K562 (cell line): ENCODE measurements at regions not wholly inside any gene's neighbourhood (a gene's known extent, or its start where the extent isn't known, plus 50 kb on each side); places are given as distances from the start of the nearest gene placed in this dataset.

Source experiments
- ATAC-seq: fragments of 200-7000 bp; cut with Tn5 transposase; 3 replicates; pipeline ENCODE4 v1.9.1; 2020; ENCODE audit warnings: moderate library complexity
- BruUV-seq: library from RNA; stranded (reverse); fragments of 400-500 nt; replicated peaks from 2 replicates; lab custom pipeline; 2021; lab: Mats Ljungman, UMichigan
- CTCF ChIA-PET: fragments of 300-600 bp; formaldehyde crosslinking; extraction: SDS; loops from one replicate; lab custom pipeline; 2021; ENCODE audit warnings: low intra/inter-chr PET ratio; lab: Yijun Ruan, JAX
- POLR2A ChIA-PET: fragments of 300-600, 350-650 bp; sonication (Branson Sonifier 250); formaldehyde crosslinking; extraction: SDS; loops from one replicate; lab custom pipeline; 2021; ENCODE audit warnings: antibody characterized with exemption, inconsistent platforms; lab: Yijun Ruan, JAX
- DNase-seq, 4 experiments: peaks; one replicate each; pipeline versions ENCODE4 v3.0.0 to v3.0.0-alpha.2; 2011 to 2018; ENCODE audit warnings: low spot score in 3 of 4, mixed read lengths in 3 of 4; ENCODE audit errors: extremely low read depth in 1 of 4
- FAIRE-seq: peaks from 2 replicates; lab custom pipeline; 2011; peaks lifted over from hg19 to GRCh38; lab: Jason Lieb, UNC
- H2AFZ ChIP-seq: 2 replicates; pipeline ENCODE4 v1.6.0; 2011; ENCODE audit warnings: low read depth, low read length, control low read depth, inconsistent platforms
- H3K27ac ChIP-seq: fragments of 200-600 bp; 3 replicates; pipeline ENCODE4 v1.8.0; 2011; ENCODE audit warnings: low read depth, mild to moderate bottlenecking, control low read depth, inconsistent platforms, low read length, moderate library complexity, mixed read lengths; ENCODE audit errors: extremely low read depth
- H3K27me3 ChIP-seq, 2 experiments: fragments of 300-600 bp in 1 of 2; 2 replicates in 1 of 2; 3 replicates in 1 of 2; pipeline versions ENCODE4 v1.6.0 to v1.8.0; 2011; ENCODE audit warnings: inconsistent platforms in 2 of 2, low read length in 2 of 2, mild to moderate bottlenecking in 1 of 2, mixed read lengths in 1 of 2, moderate library complexity in 1 of 2; ENCODE audit not compliant: control insufficient read depth in 2 of 2, insufficient read depth in 2 of 2
- H3K36me3 ChIP-seq: fragments of 300-600 bp; 3 replicates; pipeline ENCODE4 v1.8.0; 2011; ENCODE audit warnings: mild to moderate bottlenecking, low read length, inconsistent platforms; ENCODE audit not compliant: control insufficient read depth, insufficient read depth
- H3K4me1 ChIP-seq, 2 experiments: fragments of 200-600 bp in 1 of 2; replicated peaks in 1 of 2; 2 replicates in 1 of 2; 3 replicates in 1 of 2; pipeline versions ENCODE4 v1.5.1 to v1.8.0; 2011; ENCODE audit warnings: inconsistent platforms in 2 of 2, low read length in 2 of 2, mild to moderate bottlenecking in 1 of 2, mixed read lengths in 1 of 2, moderate library complexity in 1 of 2; ENCODE audit not compliant: control insufficient read depth in 2 of 2, insufficient read depth in 2 of 2
- H3K4me2 ChIP-seq: 2 replicates; pipeline ENCODE4 v1.6.1; 2011; ENCODE audit warnings: low read length, control low read depth, inconsistent platforms, mixed read lengths; ENCODE audit not compliant: insufficient read depth
- H3K4me3 ChIP-seq: fragments of 200-600 bp; sonication (generic), shearing (Covaris generic); 2 replicates; pipeline ENCODE4 v1.5.1; 2016; ENCODE audit warnings: control low read depth, inconsistent platforms
- H3K79me2 ChIP-seq: fragments of 200-600 bp; 3 replicates; pipeline ENCODE4 v1.8.0; 2011; ENCODE audit warnings: low read length, inconsistent platforms; ENCODE audit not compliant: control insufficient read depth, insufficient read depth
- H3K9ac ChIP-seq, 2 experiments: 2 replicates each; pipeline versions ENCODE4 v1.6.0 to v1.6.1; 2011; ENCODE audit warnings: low read depth in 2 of 2, low read length in 2 of 2, control low read depth in 1 of 2, inconsistent platforms in 1 of 2, mild to moderate bottlenecking in 1 of 2, mixed read lengths in 1 of 2; ENCODE audit not compliant: insufficient read depth in 1 of 2
- H3K9me1 ChIP-seq: one replicate; pipeline ENCODE4 v1.6.0; 2011; ENCODE audit warnings: inconsistent platforms, mild to moderate bottlenecking, low read length, moderate library complexity; ENCODE audit not compliant: control insufficient read depth, insufficient read depth
- H3K9me3 ChIP-seq: replicated peaks from 2 replicates; pipeline ENCODE4 v1.5.1; 2011; ENCODE audit warnings: low read depth, low read length, inconsistent platforms; ENCODE audit not compliant: control insufficient read depth, insufficient read depth
- H4K20me1 ChIP-seq: replicated peaks from 2 replicates; pipeline ENCODE4 v1.6.1; 2011; ENCODE audit warnings: low read length, inconsistent platforms, mixed read lengths; ENCODE audit not compliant: control insufficient read depth, insufficient read depth
- BCL6 ChIP-seq: fragments of 250-450 bp; sonication (Bioruptor Pico); IDR thresholded peaks from 2 replicates; pipeline ENCODE4 v1.4.0; 2020
- CEBPG ChIP-seq, 3 experiments: fragments of 200-800 bp in 1 of 3; sonication (Bioruptor generic) in 1 of 3; sonication (generic) in 1 of 3; formaldehyde crosslinking in 1 of 3; IDR thresholded peaks in 2 of 3; conservative IDR thresholded peaks in 1 of 3; 2 replicates each; pipeline versions ENCODE4 v1.6.1 to v1.8.0; 2016 to 2022; ENCODE audit warnings: missing compliant biosample characterization in 2 of 3, missing genetic modification characterization in 2 of 3, mild to moderate bottlenecking in 1 of 3, missing genetic modification reagents in 1 of 3
- ELF2 ChIP-seq: fragments of 250-450 bp; sonication (Bioruptor Pico); IDR thresholded peaks from 2 replicates; pipeline ENCODE4 v1.5.0; 2021; ENCODE audit warnings: mild to moderate bottlenecking
- FOSL1 ChIP-seq: fragments of 200-800 bp; sonication (Bioruptor generic); conservative IDR thresholded peaks from 2 replicates; pipeline ENCODE4 v1.6.1; 2016; ENCODE audit warnings: missing genetic modification characterization, missing compliant biosample characterization
- FOXJ2 ChIP-seq: fragments of 200-800 bp; sonication (Bioruptor generic); IDR thresholded peaks from 2 replicates; pipeline ENCODE4 v1.6.1; 2016; ENCODE audit warnings: missing genetic modification characterization, missing compliant biosample characterization
- MAZ ChIP-seq, 2 experiments: fragments of 450-650 bp in 1 of 2; sonication (generic) in 1 of 2; formaldehyde crosslinking; IDR thresholded peaks in 1 of 2; conservative IDR thresholded peaks in 1 of 2; 2 replicates each; pipeline versions ENCODE4 v1.4.0 to v1.5.0; 2020; ENCODE audit warnings: mild to moderate bottlenecking in 1 of 2, missing genetic modification reagents in 1 of 2
- NR2C2 ChIP-seq, 2 experiments: fragments of 200-800 bp in 1 of 2; sonication (Bioruptor generic) in 1 of 2; sonication (generic) in 1 of 2; formaldehyde crosslinking in 1 of 2; IDR thresholded peaks; 2 replicates each; pipeline versions ENCODE4 v1.6.1 to v1.8.0; 2016 to 2022; ENCODE audit warnings: mild to moderate bottlenecking in 1 of 2, missing compliant biosample characterization in 1 of 2, missing genetic modification characterization in 1 of 2, missing genetic modification reagents in 1 of 2
- ZNF23 ChIP-seq: fragments of 250-450 bp; sonication (Bioruptor Pico); IDR thresholded peaks from 2 replicates; pipeline ENCODE4 v1.4.0; 2020; ENCODE audit warnings: mild to moderate bottlenecking
- ZSCAN32 ChIP-seq: fragments of 450-650 bp; formaldehyde crosslinking; IDR thresholded peaks from 2 replicates; pipeline ENCODE4 v1.4.0; 2020; ENCODE audit warnings: mild to moderate bottlenecking, moderate library complexity
- WGBS: fragments of 100-300 bp; shearing (Covaris generic); methylation state at CpG from one replicate; pipeline ENCODE4 v1.1.6; 2016; ENCODE audit warnings: low coverage, mixed read lengths; ENCODE audit not compliant: insufficient coverage; ENCODE audit errors: missing lambda C conversion rate; 5-methylcytosine and 5-hydroxymethylcytosine counted together
- in situ Hi-C: fragments of 300-500 bp; cut with MboI; formaldehyde crosslinking; loops from 4 replicates; pipeline ENCODE4 v1.15.0; 2018; ENCODE audit warnings: inconsistent platforms, mixed read lengths
- intact Hi-C: fragments of 100-400 bp; cut with micrococcal nuclease; formaldehyde crosslinking; loops from 2 replicates; pipeline ENCODE4 v1.14.2; 2022
- TF ChIP-seq, protein P1 (sequence below): fragments of 250-450 bp; sonication (Bioruptor Pico); IDR thresholded peaks from 2 replicates; pipeline ENCODE4 v1.5.0; 2020; ENCODE audit warnings: mild to moderate bottlenecking

DNA sequence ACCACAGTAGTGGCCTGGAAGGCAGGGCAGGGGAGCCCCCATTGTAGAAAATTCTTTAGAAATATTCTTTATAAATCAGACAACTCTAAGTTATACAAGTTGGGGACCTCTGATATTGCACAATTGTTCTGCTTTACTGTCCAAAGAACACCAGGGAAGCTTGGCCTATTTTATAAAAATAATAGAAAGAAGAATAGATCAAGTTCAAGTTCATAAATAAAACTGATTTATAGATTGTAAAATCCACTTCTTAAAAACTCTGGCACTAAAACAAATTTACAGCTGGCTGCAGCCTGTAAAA is 55.0 kb upstream of the GALNT2 start:
- Histone ChIP-seq H3K9ac (no peak overlapping the region), H2AFZ (no peak overlapping the region), H3K4me3 (no peak overlapping the region), H3K27me3 (peaks cover 37 to 41% of the 10 kb centered on the region in 2 experiments), H3K27ac (no peak overlapping the region), H3K4me1 (no peaks in the 10 kb centered on the region; a peak in 1 of 5 replicates), H3K9me1 (no peaks in the 10 kb centered on the region), H3K9me3 (no peaks in the 10 kb centered on the region), H3K4me2 (no peak overlapping the region), H4K20me1 (no peaks in the 10 kb centered on the region), H3K36me3 (no peaks in the 10 kb centered on the region), H3K79me2 (no peaks in the 10 kb centered on the region)
- TF ChIP-seq MAZ (CRISPR knock-in tag; conservative IDR thresholded peaks at IDR 0.05 in 1 of 2, IDR thresholded peaks at IDR 0.05 in 1 of 2), result no peak
- TF ChIP-seq CEBPG (CRISPR knock-in tag; IDR thresholded peaks at IDR 0.05), result no peak
- peak in 1 of 2 experiments; percentile 67; a peak in 1 of 4 replicates for TF ChIP-seq CEBPG (tag; conservative IDR thresholded peaks at IDR 0.05 in 1 of 2, IDR thresholded peaks at IDR 0.05 in 1 of 2)
- no peak for ATAC-seq
- no peak for DNase-seq
- ChIA-PET CTCF (no interaction called here), POLR2A (interaction anchor here (1.2 to 1.7 kb wide), 2 partner anchors 9 to 10 kb away, joined by 3 to 4 read pairs; no protein-coding TSS in a partner anchor)
- intact Hi-C loops (no loop called here), in situ Hi-C loops (no loop called here)
- no peak for FAIRE-seq
- BruUV-seq, result no TSS peak

DNA sequence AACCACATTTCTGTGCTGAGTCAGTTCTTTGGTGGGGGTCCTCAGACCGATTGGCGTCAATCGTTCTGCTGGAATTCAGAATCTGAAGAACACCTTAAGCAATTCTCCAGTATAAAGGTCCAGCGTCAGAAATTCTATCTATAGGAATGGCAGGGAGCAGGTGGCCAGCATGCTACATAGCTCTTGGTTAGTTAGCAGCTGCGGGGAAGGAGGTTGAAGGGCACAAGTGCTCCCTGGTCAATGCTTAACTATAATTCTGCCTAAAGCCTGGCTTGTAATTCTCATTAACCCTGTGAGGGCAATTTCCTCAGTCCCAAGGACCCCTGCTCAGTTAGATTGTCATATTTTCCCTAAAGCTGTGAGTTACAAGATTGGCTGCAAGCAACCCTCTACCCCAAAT is 54.3 kb upstream of the GALNT2 start:
- DNase-seq, result no peak
- no peaks in the 10 kb centered on the region for H3K36me3 ChIP-seq
- no peak for ATAC-seq
- H3K79me2 ChIP-seq, result no peaks in the 10 kb centered on the region
- H3K9ac ChIP-seq, result no peak overlapping the region
- H3K4me1 ChIP-seq, result no peaks in the 10 kb centered on the region; a peak in 1 of 5 replicates
- no peaks in the 10 kb centered on the region for H4K20me1 ChIP-seq
- no peak overlapping the region for H3K27ac ChIP-seq
- peaks cover 33 to 35% of the 10 kb centered on the region in 2 experiments for H3K27me3 ChIP-seq
- no peak overlapping the region for H3K4me3 ChIP-seq
- no TSS peak for BruUV-seq
- no peak overlapping the region for H3K4me2 ChIP-seq
- in situ Hi-C loops (no loop called here), intact Hi-C loops (no loop called here)
- TF ChIP-seq, protein P1, sequence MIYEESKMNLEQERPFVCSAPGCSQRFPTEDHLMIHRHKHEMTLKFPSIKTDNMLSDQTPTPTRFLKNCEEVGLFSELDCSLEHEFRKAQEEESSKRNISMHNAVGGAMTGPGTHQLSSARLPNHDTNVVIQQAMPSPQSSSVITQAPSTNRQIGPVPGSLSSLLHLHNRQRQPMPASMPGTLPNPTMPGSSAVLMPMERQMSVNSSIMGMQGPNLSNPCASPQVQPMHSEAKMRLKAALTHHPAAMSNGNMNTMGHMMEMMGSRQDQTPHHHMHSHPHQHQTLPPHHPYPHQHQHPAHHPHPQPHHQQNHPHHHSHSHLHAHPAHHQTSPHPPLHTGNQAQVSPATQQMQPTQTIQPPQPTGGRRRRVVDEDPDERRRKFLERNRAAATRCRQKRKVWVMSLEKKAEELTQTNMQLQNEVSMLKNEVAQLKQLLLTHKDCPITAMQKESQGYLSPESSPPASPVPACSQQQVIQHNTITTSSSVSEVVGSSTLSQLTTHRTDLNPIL (CRISPR knock-in tag), result no peak
- no peak for TF ChIP-seq ELF2 (CRISPR knock-in tag)
- TF ChIP-seq BCL6, result no peak
- TF ChIP-seq ZNF23, result no peak
- no peak for TF ChIP-seq FOSL1 (tag)
- TF ChIP-seq ZSCAN32 (CRISPR knock-in tag), result no peak
- no peak for TF ChIP-seq NR2C2 (CRISPR knock-in tag; IDR thresholded peaks at IDR 0.05)
- TF ChIP-seq NR2C2 (tag; IDR thresholded peaks at IDR 0.05), result no peak
- no peak for TF ChIP-seq FOXJ2 (tag)
- WGBS, result 4% methylated on average over 5 of the region's 5 CpGs
- FAIRE-seq, result no peak
- no peak overlapping the region for H2AFZ ChIP-seq
- no peaks in the 10 kb centered on the region for H3K9me3 ChIP-seq
- CTCF ChIA-PET, result no interaction called here
- H3K9me1 ChIP-seq, result no peaks in the 10 kb centered on the region
- POLR2A ChIA-PET, result interaction anchor here (1.2 kb wide), 1 partner anchor 9 kb away, joined by 4 read pairs; no protein-coding TSS in a partner anchor
